ENCODE measurements at regions not wholly inside any gene's neighbourhood (a gene's known extent, or its start where the extent isn't known, plus 50 kb on each side); places are given as distances from the start of the nearest gene placed in this dataset.
"Not testable (repeated sequence)": the region's sequence is repeated elsewhere in the genome, so short reads cannot be mapped to it uniquely, and the experiment has no call there.

DNA sequence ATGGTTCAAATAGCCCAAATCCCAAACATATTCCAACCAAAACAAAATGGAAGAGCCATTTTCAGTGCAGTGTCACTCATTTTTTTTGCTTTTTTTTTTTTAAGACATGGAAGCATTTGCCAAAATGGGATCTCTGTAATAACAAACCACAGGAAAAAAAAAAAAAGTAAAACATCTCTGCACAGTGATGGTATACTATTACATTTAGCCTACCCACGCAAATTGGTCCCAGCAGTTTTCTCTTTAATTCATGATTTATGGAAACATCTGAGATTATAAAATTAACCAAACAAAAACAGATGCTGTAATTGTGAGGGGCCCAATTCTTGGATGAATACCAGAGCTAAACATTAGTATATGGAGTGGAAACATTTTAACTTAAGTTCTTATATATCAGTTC lies 566.6 kb downstream of the ZNF608 start:
- DNase-seq (ENCODE audit: low spot score), result no peak

DNA sequence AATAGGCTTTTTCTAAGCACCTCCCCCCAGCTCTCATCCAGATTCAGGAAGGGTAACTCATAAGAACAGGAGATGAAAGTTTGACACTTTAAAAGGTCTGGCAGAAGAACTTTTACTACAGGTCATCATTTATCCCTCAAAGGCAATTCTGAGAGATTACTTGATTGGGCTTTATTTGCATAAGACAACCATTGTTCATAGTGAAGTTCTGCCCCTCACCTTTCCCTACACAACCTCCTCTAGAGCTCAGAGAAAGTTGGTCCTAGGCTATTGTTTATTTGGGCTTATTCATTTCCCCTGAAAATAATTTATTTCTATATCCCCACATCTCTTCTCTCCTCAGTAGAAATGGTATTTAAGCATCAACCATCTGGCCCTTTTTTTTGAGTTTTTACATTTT lies 568.4 kb downstream of the ZNF608 start:
- no peak for DNase-seq (ENCODE audit: low spot score)

DNA sequence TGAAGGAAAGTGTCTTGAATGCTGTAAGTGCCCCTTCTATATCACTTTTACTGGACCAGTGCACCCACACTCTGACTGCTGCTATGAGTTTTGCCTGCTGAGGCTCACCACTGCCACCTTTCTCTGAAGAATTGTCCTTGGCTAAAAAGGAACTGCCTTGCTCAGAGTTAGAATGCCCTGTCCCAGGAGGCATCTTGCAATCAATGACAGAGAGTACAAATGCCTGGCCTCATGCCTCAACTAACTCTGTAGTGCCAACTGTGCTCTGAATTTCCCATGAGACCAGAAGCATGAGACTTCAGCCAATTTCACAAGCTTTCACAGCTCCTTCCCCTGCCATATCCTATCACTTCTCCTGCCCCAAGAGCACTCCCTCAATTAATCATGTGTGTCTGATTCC lies 569.7 kb downstream of the ZNF608 start:
- DNase-seq (ENCODE audit: low spot score), result peak; percentile 20

DNA sequence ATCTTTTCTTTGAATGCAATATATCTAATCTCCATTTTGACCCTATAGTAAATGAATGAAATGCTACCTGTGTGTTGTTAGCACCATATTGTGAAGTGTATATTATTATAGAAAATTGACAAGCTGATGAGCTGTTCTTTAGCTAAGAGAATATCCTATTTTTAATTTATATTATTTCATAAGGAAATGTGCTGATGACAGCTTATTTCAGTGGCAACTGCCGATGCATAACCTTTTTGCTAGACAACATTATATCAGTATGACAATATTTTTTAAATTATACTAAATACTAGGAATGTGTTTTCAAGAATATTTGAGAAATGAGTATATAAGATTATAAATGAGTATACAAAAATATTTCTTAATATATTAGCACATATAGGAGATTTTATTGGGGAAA lies 573.1 kb downstream of the ZNF608 start:
- no peak for DNase-seq (ENCODE audit: low spot score)

DNA sequence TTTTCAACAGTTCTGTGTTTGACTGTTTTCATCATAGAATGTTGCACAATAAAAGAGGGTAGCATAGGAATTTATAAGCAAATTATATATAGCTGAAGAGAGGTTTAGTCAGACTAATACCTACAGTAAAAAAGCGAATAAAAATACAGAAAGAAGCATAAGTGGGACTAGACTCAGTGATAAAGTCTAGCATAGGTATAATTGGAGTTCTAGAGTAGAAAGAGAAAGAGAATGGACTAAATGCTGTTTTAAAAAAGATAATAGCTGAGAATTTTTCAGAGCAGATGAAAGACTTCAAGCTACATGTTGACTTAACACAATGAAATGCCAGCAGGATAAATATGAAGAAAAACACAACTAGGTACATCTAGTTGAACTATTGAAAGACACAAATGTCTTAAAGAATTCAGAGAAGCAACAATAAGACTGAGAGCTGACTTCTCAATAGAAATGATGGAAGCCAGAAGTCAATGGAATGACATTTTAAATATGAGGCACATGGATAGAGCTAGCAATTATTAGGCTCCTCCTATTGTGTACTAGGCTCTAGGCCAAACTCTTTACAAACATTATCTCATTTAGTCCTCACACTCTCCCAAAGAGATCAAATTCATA lies 573.9 kb downstream of the ZNF608 start:
- DNase-seq (ENCODE audit: low spot score), result no peak

DNA sequence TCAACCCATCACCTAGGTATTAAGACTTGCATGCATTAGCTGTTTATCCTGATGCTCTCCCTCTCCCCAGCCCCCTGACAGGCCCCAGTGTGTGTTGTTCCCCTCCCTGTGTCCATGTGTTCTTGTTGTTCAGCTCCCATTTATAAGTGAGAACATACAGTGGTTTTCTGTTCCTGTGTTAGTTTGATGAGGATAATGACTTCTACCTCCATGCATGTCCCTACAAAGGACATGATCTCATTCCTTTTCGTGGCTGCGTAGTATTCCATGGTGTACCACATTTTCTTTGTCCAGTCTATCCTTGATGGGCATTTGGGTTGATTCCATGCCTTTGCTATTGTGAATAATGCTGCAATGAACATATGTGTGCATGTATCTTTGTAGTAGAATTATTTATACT lies 578.3 kb downstream of the ZNF608 start:
- DNase-seq (ENCODE audit: low spot score), result not testable (repeated sequence)

DNA sequence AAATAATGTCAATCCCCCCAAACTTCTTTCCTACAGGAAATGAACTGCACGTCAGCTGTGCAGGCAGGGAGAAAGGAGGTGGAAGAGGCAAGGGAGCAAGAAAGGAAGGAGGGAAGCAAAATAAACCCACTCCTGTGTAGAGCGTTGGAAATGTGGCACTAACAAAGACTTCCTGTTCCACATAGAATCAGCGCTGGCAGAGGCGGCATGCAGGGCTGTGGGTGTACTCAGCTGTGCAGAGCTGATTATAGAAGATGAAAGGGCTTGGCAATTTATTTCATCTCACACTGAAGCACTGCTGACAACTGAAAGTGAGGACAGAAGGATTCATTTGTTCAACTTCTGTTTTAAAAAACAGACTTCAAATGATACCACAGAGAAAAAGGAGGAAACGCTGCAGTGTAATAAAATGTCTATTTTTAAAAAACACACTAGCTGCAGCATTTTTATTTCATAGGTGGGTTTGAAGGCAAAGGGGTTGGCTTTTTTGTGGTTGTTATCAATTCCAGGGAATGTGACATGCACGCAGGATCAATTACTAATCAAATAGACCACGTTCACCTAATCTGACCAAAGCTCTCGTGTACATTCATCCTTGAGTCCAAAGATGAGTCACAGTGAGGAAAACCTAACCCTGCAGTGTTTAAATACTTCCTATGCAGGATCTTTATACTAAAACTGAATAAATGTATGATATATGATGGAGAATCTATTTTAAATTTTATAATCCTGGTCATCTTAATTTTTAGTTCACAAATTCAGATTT lies 583.5 kb downstream of the ZNF608 start:
- DNase-seq (ENCODE audit: low spot score), result peak; percentile 94

DNA sequence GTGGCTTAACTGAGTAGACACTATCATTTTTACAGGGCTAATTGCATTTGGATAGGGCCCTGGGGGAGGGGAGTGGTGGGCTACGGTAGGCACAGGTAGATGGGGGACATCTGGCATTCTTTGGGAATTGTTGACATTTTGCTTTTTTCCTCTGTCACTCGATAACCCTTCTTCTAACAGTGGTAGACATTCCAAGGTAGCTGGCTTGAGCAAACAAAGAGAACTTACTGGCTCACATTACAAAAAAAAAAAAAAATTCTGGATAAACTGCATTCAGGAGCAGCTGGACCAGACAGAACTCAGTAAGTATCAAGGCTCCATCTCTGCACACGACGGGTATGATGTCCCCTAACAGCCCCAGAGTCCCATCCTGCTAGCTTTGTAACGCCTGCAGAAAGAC lies 585.2 kb downstream of the ZNF608 start:
- DNase-seq (ENCODE audit: low spot score), result no peak

DNA sequence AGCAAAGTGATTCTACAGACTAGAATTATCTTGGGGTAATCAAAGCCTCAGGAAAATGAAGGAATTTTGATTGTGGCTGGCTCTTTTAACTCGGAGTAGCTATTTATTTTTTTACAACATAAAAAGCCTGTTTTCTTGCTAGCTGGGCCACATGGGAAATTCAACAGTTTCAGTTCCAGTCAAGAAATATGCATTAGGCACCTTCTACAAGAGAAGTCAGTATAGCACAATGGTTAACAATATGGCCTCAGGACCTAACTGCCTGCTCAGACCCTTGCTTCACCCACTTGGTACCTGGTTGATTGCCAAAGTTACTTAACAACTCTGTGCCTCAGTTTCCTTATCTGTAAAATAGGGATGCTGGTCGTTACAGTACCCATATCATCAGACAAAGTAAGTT lies 586.2 kb downstream of the ZNF608 start:
- DNase-seq (ENCODE audit: low spot score), result no peak

DNA sequence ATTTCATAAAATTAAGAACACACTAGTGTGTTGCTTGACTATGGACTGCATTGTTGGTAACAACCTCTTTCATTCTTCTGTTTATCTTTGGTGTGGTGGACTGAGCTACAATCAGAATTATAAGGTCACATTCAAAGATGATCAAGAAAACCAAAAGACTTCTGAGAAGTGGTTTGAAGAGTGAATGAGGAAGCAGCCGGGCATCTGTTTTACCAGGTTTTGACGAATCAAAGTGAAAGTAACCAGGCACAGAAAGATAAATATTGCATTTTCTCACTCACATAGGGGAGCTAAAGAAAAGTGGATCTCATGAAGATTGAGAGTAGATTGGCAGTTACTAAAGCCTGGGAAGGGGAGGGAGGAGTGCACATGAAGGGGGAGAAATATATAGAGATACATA lies 589.1 kb downstream of the ZNF608 start:
- no peak for DNase-seq (ENCODE audit: low spot score)

DNA sequence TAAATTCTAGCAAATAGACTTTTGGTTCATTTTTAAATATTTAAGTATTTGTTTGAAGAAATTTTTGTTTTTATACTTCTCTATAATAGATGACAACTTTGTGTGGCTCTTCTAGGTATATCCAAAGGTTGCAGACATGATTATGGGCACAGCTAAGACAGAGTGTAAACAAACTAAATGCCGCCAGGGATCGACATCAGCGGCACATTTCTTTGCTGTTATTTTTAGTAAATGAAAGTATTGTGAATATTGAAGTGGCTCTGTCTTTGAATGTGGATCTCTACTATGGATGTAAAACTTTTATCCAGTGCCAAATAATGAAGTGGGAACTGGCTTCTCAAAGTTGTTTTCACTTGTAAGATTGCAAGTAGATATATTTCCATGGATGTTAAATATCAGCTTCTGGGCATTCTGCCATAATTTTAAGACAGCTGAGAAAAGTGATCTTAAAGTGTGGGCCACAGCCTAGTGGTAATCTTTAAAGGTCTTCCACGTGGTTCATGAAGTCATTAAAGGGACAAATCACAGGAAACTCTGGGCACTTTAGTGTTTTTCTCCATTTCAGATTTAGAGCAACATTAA lies 589.9 kb downstream of the ZNF608 start:
- no peak for DNase-seq (ENCODE audit: low spot score)

DNA sequence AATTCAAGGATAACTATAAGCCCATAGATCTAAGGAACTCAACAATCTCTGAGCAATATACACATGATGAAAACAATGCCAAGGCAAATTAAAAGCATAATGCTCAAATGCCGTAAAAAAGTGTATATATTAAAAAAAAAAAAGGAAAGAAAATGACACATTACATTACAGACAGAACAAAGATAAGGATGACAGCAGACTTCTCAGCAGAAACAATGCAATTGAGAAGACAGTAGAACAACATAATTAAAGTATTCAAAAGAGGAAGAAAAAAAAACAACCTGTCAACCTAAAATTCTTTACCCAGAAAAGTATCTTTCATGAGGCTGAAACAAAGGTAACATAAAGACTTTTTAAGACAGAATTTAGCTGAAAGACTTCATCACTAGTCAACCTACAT lies 591.7 kb downstream of the ZNF608 start:
- no peak for DNase-seq (ENCODE audit: low spot score)

DNA sequence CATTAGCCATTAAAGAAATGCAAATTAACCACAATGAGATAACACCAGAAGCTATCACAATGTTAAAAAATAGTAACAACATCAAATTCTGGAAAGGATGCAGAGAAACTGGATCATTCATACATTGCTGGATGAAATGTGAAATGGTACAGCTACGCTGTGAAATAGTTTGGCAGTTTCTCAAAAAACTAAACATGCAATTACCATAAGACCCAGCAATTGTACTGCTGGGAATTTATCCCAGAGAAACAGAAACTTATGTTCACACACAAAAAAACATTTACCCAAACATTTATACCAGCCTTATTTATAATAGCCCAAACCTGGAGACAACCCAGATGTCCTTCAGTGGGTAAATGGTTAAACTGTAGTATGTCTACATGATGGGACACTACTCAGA lies 592.9 kb downstream of the ZNF608 start:
- no peak for DNase-seq (ENCODE audit: low spot score)

DNA sequence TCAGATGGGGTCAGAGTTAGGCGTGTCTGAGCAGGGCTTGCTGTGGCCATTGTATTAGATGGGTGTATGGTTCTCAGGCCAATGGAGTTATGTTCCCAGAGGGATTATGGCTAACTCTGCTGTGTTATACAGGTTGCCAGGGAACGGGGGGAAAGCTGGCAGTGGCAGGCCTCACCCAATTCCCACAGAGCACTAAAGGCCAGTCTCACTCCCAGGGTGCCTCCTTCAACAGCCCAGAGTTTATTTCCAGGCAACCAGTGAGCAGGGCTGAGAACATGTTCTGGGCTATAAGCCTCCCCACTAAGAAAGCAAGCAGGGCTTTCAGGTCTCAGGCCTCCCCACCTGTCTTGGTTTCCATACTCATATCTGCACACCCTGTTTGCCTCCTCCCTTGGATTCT lies 597.9 kb downstream of the ZNF608 start:
- no peak for DNase-seq (ENCODE audit: low spot score)

DNA sequence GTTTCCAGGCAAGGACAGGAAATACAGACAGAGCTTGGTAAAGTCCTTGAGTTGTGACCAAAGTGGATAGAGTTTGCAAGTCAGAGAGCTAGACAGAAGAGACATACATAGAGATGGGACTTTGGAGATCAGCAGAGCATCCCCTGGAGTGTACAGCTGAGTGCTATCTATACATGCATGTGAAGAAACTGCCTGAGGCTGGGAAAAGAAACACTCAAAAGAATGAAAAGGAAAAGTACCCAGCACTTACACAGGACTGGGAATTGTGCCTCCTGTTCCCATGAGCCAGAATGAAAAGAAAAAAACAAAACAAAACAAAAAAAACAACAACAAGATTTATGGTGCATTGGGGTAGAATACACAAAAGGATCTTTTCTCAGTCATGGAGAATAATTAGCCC lies 606.4 kb downstream of the ZNF608 start:
- DNase-seq (ENCODE audit: low spot score), result no peak

DNA sequence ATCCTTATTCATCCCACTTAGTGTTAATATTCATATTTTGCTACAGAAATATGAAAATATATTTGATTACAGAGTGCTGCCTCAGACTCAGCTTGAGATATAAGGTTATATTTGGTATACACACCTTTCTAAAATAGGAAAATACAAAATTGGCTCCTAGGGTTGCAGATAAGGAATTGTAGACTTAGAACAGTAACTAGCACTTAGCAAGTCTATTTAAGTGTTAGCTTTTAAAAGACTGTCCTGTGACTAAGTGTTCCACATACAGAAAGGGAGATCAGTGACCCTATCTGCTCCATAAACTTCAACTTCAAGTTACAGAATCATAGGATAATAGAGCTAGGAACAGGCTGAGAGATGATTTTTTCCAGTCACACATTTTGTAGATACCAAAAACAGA lies 607.0 kb downstream of the ZNF608 start:
- DNase-seq (ENCODE audit: low spot score), result no peak

DNA sequence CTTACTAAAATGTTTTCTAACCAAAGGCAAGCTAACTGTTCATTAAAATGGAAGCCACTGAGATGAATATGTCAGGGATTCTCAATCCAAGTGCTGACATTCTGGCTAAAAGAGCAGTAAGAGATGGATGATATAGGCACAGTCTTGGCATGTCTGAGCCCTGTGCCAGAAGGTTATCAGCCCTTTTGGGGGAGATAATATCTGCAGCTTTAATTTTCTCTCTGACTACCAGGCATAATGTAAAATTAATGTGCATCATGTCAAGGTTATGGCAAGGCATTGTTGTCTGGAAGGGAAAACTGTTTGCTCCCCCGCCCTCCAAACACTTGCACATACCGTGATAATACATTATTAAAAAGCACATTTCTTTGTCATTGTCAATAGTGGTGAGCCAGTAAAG lies 609.8 kb downstream of the ZNF608 start:
- DNase-seq (ENCODE audit: low spot score), result no peak

DNA sequence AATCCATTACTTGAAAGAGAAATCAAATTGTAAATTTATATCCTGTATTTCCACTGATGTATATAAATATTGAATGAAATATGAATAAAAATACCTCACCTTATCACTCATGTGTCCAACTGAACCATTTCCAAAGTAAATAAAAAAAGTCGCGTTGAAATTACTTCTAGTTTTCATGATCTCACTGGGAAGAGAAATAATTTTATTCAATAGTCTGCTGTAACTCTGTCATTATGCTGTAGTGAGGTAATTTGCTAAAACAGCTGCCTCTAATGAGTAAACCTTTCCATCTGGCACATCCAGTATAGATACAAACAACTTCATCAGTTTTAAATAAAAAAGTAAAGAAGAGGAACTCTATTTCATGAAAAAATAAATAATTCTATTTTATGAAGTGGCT lies 611.5 kb downstream of the ZNF608 start:
- DNase-seq (ENCODE audit: low spot score), result no peak

DNA sequence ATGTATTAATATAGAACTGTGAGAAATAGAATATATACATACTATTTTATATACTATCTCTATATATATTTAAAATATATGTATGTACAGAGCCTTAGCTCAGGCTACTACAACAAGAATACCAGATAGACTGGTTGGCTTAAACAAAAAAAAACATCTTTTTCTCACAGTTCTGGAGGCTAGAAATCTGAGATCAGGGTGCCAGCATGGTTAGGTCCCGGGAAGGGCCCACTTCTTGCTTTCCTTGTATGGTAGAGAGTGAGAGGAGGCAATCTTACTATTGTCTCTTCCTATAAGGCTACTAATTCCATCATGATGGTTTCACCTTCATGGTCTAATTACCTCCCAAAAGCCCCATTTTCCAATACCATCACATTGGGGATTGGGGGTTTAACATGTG lies 613.0 kb downstream of the ZNF608 start:
- DNase-seq (ENCODE audit: low spot score), result no peak

DNA sequence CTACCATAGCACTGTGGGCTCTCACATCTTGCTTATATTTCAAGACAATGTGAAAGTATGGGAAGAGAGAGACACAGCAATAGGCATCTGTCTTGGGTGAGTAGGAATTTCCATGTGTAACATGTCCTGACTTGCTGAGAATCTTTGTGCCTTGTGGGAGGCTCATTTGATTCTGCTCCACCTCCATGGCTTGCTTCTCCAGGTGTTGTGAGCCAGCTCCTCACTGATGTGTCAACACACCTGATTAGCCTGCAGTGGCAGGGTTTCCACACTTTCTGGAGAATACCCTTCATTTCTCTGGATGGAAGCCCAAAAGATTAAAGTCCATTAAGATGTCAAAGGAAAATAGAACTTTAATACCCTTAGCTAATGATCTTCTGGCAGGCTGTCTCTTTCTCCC lies 613.6 kb downstream of the ZNF608 start:
- DNase-seq (ENCODE audit: low spot score), result no peak

DNA sequence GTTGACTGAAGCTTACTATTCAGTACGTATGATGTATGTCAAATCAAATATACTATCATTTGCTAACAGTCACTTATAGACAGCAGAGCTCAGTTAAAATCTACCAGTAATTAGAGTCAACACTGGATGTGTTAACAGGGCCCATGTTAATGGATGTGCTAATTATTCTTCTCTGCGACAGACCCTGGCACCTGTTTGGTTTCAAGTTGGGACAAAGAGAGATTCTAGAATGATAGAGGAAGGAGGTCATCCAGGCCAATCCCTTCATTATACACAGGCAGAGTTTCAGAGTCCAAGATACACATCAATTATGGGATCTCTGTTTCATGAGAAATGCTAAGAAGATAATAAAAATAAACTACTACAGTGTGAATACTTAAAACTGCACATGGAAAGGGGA lies 615.0 kb downstream of the ZNF608 start:
- no peak for DNase-seq (ENCODE audit: low spot score)

DNA sequence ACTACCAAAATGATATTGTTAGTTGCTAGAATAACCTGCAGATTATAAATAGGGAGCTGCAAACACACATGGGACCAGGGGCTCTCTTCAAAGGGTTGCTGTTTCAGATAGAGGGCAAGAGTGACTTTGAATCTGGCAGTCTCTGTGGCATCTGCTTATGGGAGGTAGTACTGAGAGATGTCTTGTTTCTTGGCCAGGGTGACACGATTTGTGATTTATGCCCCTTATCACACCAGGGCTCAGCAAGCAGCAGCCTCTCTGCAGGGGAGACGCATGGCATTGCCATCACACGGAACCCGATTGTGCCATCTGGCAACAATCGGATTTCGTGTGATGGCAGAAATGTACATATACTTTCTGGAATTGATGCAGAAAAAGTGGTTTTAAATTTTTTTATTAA lies 615.6 kb downstream of the ZNF608 start:
- DNase-seq (ENCODE audit: low spot score), result no peak

DNA sequence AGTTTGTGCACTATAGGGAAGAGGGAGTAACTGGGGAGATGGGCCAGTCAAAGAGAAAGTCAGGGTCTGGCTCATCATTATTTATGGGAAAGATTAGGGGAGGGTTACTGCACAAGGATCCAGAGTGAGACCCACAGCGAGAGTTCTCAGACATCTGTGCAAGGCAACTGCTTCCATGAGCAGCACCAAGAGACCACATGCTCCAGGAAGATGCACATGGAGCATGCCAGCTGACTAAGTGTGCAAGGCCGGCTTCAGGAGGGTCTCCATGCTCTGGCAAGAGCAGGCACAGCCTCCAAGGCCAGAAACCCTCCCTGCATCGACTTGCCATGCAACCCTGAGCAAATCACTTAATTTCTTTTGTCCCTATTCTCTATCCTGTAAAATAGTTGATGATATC lies 616.9 kb downstream of the CSNK1G3 start:
- DNase-seq (ENCODE audit: low spot score), result no peak

Data from Ammon's horn (tissue), 1 donor.